Choroid plexus epithelial cell (primary cell): ENCODE measurements at regions not wholly inside any gene's neighbourhood (a gene's known extent, or its start where the extent isn't known, plus 50 kb on each side); places are given as distances from the start of the nearest gene placed in this dataset.
"Not testable (repeated sequence)": the region's sequence is repeated elsewhere in the genome, so short reads cannot be mapped to it uniquely, and the experiment has no call there.

Experiments
- DNase-seq: peaks from one replicate; pipeline ENCODE4 v3.0.0-alpha.2; 2010; ENCODE audit warnings: low read depth
- H3K4me3 ChIP-seq: 2 replicates; pipeline ENCODE4 v1.5.1; 2011; ENCODE audit warnings: low read depth, mild to moderate bottlenecking, control low read depth, low read length, moderate library complexity
- TF ChIP-seq, protein P1 (sequence below): conservative IDR thresholded peaks from 2 replicates; pipeline ENCODE4 v1.5.1; 2011; ENCODE audit warnings: low read depth, mild to moderate bottlenecking, control low read depth, inconsistent platforms, low read length, moderate library complexity

DNA sequence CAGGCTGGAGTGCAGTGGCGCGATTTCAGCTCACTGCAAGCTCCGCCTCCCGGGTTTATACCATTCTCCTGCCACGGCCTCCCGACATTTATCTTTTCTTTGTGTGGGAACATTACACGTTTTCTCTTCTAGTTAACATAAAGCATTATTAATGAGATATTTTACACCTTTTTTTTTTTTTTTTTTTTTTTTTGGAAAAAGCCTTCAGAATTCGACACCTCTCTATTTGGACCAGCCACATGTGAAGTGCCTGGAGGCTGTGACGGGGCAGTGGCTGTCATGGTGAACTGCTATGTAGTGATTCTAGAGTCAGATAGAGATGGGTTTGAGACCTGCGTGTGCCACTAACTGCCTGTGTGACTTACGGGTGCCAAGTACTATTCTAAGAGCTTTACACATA, 64.3 kb downstream of the SMIM38 start:
- H3K4me3 ChIP-seq = no peak overlapping the region
- TF ChIP-seq, protein P1, sequence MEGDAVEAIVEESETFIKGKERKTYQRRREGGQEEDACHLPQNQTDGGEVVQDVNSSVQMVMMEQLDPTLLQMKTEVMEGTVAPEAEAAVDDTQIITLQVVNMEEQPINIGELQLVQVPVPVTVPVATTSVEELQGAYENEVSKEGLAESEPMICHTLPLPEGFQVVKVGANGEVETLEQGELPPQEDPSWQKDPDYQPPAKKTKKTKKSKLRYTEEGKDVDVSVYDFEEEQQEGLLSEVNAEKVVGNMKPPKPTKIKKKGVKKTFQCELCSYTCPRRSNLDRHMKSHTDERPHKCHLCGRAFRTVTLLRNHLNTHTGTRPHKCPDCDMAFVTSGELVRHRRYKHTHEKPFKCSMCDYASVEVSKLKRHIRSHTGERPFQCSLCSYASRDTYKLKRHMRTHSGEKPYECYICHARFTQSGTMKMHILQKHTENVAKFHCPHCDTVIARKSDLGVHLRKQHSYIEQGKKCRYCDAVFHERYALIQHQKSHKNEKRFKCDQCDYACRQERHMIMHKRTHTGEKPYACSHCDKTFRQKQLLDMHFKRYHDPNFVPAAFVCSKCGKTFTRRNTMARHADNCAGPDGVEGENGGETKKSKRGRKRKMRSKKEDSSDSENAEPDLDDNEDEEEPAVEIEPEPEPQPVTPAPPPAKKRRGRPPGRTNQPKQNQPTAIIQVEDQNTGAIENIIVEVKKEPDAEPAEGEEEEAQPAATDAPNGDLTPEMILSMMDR = no peak
- DNase-seq = no peak

DNA sequence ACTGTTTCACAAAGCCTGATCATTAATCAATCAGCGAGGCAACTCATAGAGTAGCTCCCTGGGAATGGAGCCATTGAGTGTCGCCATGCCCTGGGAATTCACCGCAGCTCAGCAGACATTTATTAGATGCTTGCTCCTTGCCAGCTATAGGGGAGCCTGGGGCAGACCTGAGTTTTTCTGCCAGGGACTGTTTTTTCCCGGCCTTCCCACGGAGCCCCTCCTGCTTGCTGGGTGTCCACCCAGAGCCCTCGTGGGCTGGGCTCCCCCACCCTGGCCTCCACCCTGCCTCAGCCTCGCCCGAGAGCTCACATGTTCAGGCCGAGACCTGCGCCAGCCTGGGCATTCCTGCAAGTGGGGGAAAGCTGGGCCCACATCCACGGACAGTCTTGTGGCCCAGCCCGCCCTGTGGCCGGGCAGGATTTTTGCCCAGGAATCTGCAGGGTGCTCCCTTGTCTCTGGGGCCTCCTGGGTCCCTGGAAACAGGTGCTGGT, 64.9 kb downstream of the SMIM38 start:
- DNase-seq = no peak
- TF ChIP-seq, protein P1 = no peak
- no peak overlapping the region for H3K4me3 ChIP-seq

DNA sequence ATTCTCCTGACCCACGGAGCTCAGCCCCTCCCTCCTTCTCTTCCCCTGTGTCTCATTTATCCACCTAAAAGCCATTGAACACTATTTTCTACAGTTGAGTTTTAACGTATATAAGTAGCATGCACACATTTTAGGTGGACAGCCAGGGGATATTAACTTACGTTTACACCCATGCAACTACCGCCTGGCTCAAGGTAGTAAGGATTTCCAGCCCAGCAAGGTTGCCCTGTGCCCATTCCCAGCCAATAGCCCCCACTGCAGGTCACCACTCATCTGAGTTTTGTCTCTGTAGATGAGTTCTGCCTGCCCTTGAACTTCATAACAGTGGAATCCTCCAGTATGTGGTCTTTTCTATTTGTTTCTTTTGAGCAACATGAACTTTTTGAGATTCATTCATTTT, 65.4 kb downstream of the SMIM38 start:
- no peak overlapping the region for H3K4me3 ChIP-seq
- TF ChIP-seq, protein P1 = no peak
- DNase-seq = no peak

DNA sequence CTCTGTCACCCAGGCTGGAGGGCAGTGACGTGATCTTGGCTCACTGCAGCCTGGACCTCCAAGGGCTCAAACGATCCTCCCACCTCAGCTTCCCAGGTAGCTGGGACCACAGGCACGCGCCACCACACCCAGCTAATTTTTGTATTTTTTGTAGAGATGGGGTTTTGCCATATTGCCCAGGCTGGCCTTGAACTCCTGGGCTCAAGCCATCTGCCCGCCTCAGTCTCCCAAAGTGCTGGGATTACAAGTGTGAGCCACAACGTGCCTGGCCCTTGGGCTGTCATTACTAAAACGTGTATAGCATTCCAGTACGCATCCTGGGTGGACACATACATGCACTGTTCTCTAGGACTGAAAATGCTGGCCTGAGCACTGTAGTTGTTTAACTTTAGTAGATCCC, 65.9 kb downstream of the SMIM38 start:
- not testable (repeated sequence) for DNase-seq, H3K4me3 ChIP-seq

DNA sequence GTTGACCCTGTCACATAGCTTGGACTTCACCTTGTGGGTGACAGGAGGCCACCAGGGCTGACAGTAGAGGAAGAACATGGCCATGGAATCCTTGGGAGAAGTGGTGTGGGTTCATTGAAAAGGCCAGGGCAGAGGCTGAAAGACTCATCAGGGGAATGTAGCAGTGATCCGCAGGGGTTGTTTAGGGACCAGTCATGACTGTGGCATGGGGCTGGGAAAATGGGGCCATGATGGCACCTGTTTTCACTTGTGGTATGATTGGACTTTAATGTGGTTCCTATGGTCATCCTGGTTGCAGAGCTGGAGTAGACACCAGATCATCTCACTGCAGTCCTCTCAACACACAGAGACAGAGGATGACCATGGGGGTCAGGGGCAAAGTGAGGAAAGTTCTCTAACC, 66.7 kb upstream of the MYEOV start:
- TF ChIP-seq, protein P1 = no peak
- H3K4me3 ChIP-seq = no peak overlapping the region
- DNase-seq = no peak

DNA sequence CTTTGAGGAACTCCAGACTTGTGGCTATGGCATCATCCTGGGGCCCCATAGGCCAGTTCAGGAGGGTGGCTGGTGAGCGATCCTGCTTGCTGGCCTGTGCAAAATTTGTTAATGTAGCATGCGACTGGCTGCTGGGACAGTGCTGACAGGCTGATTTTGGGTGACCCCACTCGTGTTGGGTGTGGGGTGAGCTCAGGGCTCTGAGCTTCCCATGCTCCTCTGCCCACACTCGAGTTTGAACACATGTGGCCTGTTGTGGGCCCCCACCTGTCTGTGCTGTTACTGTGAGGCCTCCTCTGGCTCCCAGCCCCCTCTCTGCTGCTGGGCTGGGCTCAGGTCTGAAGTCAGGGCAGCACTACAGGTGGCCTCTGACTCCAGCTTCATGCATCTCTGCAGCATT, 64.4 kb upstream of the MYEOV start:
- DNase-seq = no peak
- H3K4me3 ChIP-seq = no peak overlapping the region
- TF ChIP-seq, protein P1 = no peak

DNA sequence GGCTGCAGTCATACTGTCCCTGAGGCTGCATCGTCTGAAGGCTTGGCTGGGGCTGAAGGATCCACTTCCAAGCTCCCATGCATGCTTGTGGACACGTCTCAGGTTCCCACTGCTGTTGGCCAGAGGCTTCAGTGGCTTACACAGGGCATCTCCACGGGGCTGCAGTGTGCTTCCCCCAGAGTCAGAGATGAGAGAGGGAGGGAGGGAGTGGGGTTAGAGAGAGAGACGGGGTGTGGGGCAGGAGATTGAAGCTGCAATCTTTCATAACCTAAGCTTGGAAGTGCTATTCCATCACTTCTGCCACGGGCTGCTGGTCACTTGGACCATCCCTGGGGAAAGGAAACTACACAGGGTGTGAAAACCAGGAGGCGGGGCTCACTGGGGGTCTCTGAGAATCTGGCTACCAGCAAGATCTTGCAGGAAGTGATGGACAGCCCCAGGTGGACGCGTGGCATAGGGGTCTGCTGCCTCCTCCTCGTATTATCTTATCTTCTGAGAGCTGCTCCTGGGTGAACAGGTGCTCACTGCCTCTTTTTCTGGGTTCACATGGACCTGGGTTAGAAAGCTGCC, 63.0 kb upstream of the MYEOV start:
- H3K4me3 ChIP-seq = no peak overlapping the region
- TF ChIP-seq, protein P1 = no peak
- DNase-seq = no peak
